Endothelial cell of umbilical vein (primary cell): ENCODE measurements at regions not wholly inside any gene's neighbourhood (a gene's known extent, or its start where the extent isn't known, plus 50 kb on each side); places are given as distances from the start of the nearest gene placed in this dataset.

Experiments
- BruUV-seq: library from RNA; stranded (reverse); fragments of 400-500 nt; replicated peaks from 2 replicates; lab custom pipeline; 2021; lab: Mats Ljungman, UMichigan
- CTCF ChIA-PET: fragments of 300-600, 350-600 bp; sonication (Branson Sonifier 250); formaldehyde crosslinking; loops from one replicate; lab custom pipeline; 2021; ENCODE audit warnings: antibody characterized with exemption, inconsistent platforms; lab: Charles Lee
- POLR2A ChIA-PET: fragments of 300-600, 350-600 bp; sonication (Branson Sonifier 250); formaldehyde crosslinking; loops from one replicate; lab custom pipeline; 2021; ENCODE audit warnings: antibody characterized with exemption, inconsistent platforms; lab: Charles Lee
- DNase-seq: peaks from one replicate; pipeline ENCODE4 v3.0.0-alpha.2; 2011; ENCODE audit warnings: low read depth, low spot score
- FAIRE-seq: peaks from 2 replicates; lab custom pipeline; 2011; peaks lifted over from hg19 to GRCh38; lab: Jason Lieb, UNC
- H2AFZ ChIP-seq: 2 replicates; pipeline ENCODE4 v1.6.0; 2012; ENCODE audit warnings: low read depth, low read length, control low read depth, inconsistent platforms
- H3K27ac ChIP-seq: 2 replicates; pipeline ENCODE4 v1.5.1; 2011; ENCODE audit warnings: low read depth, mild to moderate bottlenecking, control low read depth, low read length, moderate library complexity; ENCODE audit not compliant: insufficient read depth
- H3K27me3 ChIP-seq, 2 experiments: 2 replicates each; pipeline versions ENCODE4 v1.6.0 to v1.6.1; 2011; ENCODE audit warnings: low read length in 2 of 2, mixed read lengths in 1 of 2; ENCODE audit not compliant: control insufficient read depth in 2 of 2, insufficient read depth in 2 of 2
- H3K36me3 ChIP-seq, 2 experiments: 2 replicates in 1 of 2; 3 replicates in 1 of 2; pipeline ENCODE4 v1.5.1; 2011; ENCODE audit warnings: low read length in 2 of 2, mild to moderate bottlenecking in 1 of 2, moderate library complexity in 1 of 2; ENCODE audit not compliant: control insufficient read depth in 2 of 2, insufficient read depth in 2 of 2; ENCODE audit errors: extremely low read depth in 1 of 2
- H3K4me1 ChIP-seq: 3 replicates; pipeline ENCODE4 v1.5.1; 2011; ENCODE audit warnings: mild to moderate bottlenecking, low read length; ENCODE audit not compliant: control insufficient read depth, insufficient read depth; ENCODE audit errors: extremely low read depth
- H3K4me2 ChIP-seq: 2 replicates; pipeline ENCODE4 v1.6.1; 2011; ENCODE audit warnings: low read length, control low read depth, mixed read lengths; ENCODE audit not compliant: insufficient read depth
- H3K4me3 ChIP-seq, 3 experiments: fragments of 200-600 bp in 1 of 3; sonication (generic), shearing (Covaris generic) in 1 of 3; replicated peaks in 1 of 3; 2 replicates each; pipeline ENCODE4 v1.5.1; 2011 to 2016; ENCODE audit warnings: control low read depth in 3 of 3, low read length in 3 of 3, mild to moderate bottlenecking in 2 of 3, inconsistent platforms in 1 of 3, low read depth in 1 of 3, moderate library complexity in 1 of 3; ENCODE audit not compliant: insufficient read depth in 1 of 3
- H3K79me2 ChIP-seq: 2 replicates; pipeline ENCODE4 v1.6.0; 2012; ENCODE audit warnings: low read length, inconsistent platforms; ENCODE audit not compliant: control insufficient read depth, insufficient read depth
- H3K9ac ChIP-seq: replicated peaks from 2 replicates; pipeline ENCODE3; 2011; ENCODE audit warnings: low read length, control low read depth; ENCODE audit not compliant: insufficient read depth; ENCODE audit errors: extremely low read depth
- H3K9me1 ChIP-seq: replicated peaks from 3 replicates; pipeline ENCODE4 v1.6.0; 2011; ENCODE audit warnings: mild to moderate bottlenecking, low read length; ENCODE audit not compliant: control insufficient read depth, insufficient read depth; ENCODE audit errors: extremely low read depth
- H3K9me3 ChIP-seq: replicated peaks from 2 replicates; pipeline ENCODE4 v1.5.1; 2012; ENCODE audit warnings: low read length, inconsistent platforms; ENCODE audit not compliant: control insufficient read depth, insufficient read depth
- H4K20me1 ChIP-seq: replicated peaks from 2 replicates; pipeline ENCODE3; 2011; ENCODE audit warnings: mild to moderate bottlenecking, low read length; ENCODE audit not compliant: control insufficient read depth, insufficient read depth; ENCODE audit errors: extremely low read depth
- EZH2 ChIP-seq: IDR thresholded peaks from 2 replicates; pipeline ENCODE4 v1.6.1; 2012; ENCODE audit warnings: borderline replicate concordance, low read depth, mild to moderate bottlenecking, moderate library complexity, low read length, inconsistent platforms; ENCODE audit not compliant: severe bottlenecking
- FOS ChIP-seq: IDR thresholded peaks from 2 replicates; pipeline ENCODE4 v1.6.1; 2011; ENCODE audit warnings: mild to moderate bottlenecking, low read length, moderate library complexity, borderline replicate concordance; ENCODE audit not compliant: insufficient read depth
- GATA2 ChIP-seq: IDR thresholded peaks from 2 replicates; pipeline ENCODE4 v1.7.0; 2011; ENCODE audit warnings: low read depth, mild to moderate bottlenecking, moderate library complexity, mixed read lengths, low read length; ENCODE audit not compliant: insufficient read length, insufficient read depth
- JUN ChIP-seq: IDR thresholded peaks from 2 replicates; pipeline ENCODE4 v1.6.1; 2011; ENCODE audit warnings: borderline replicate concordance, low read depth; ENCODE audit not compliant: insufficient read length, insufficient read depth
- MYC ChIP-seq: IDR thresholded peaks from one replicate; pipeline ENCODE4 v1.6.1; 2011; ENCODE audit warnings: mild to moderate bottlenecking, low read depth, low read length
- POLR2A ChIP-seq: IDR thresholded peaks from 2 replicates; pipeline ENCODE4 v1.6.1; 2012; ENCODE audit warnings: low read depth, mild to moderate bottlenecking, control low read depth, low read length
- POLR2AphosphoS5 ChIP-seq: IDR thresholded peaks from 2 replicates; pipeline ENCODE4 v1.6.1; 2012; ENCODE audit warnings: low read depth, mild to moderate bottlenecking, control low read depth, low read length, moderate library complexity; ENCODE audit not compliant: insufficient read depth
- dilution Hi-C: fragments of 300-500 bp; cut with MboI; formaldehyde crosslinking; loops from one replicate; pipeline ENCODE4 v1.15.0; 2019; ENCODE audit warnings: low sequenced_read_pairs; ENCODE audit not compliant: extremely low pct_ligation_motif_present
- intact Hi-C: fragments of 100-400 bp; cut with micrococcal nuclease; formaldehyde crosslinking; loops from one replicate; pipeline ENCODE4 v1.10.0; 2022
- TF ChIP-seq, protein P1 (sequence below): IDR thresholded peaks from 2 replicates; pipeline ENCODE4 v1.6.1; 2011; ENCODE audit not compliant: insufficient read depth, insufficient read length
- TF ChIP-seq, protein P2 (sequence below), 2 donors: IDR thresholded peaks; 1 replicate in 1 of 2; 2 replicates in 1 of 2; pipeline ENCODE4 v1.5.1; 2011; ENCODE audit warnings: low read length in 2 of 2, mild to moderate bottlenecking in 2 of 2, moderate library complexity in 2 of 2, control low read depth in 1 of 2, inconsistent platforms in 1 of 2, low read depth in 1 of 2; ENCODE audit not compliant: insufficient read depth in 1 of 2; ENCODE audit errors: extremely low read depth in 1 of 2

DNA sequence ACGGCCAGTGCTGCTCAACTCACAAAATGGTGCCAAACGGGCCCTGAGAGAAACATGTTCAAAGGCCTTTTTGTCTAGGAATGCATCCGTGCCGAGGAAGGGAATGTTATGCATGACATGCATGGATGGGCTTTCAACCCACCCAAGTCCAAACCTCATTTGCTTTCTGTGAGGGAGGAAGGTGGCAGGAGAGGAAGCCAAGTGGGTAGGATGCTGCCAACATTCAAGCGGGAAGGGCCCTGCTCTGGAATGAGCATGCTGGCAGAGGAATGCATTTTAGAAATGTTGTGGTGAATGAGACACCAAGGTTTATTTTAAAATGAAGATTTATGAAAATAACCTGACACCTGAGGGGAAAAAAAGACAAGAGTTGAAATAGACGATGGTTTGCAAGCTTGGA, 479.1 kb downstream of the CCDC171 start:
- H3K9ac ChIP-seq = no peak overlapping the region
- no peaks in the 10 kb centered on the region for H3K9me3 ChIP-seq
- no TSS peak for BruUV-seq
- H3K9me1 ChIP-seq = no peaks in the 10 kb centered on the region
- H4K20me1 ChIP-seq = no peaks in the 10 kb centered on the region
- DNase-seq (no peak), FAIRE-seq (no peak)
- ChIA-PET CTCF (interaction anchor here (1.2 kb wide), 1 partner anchor 102 kb away, joined by 6 read pairs; no protein-coding TSS in a partner anchor), POLR2A (no interaction called here)
- intact Hi-C loops (no loop called here), dilution Hi-C loops (no loop called here)
- H3K4me2 ChIP-seq = no peak overlapping the region
- H3K36me3 ChIP-seq = no peaks in the 10 kb centered on the region
- no peak for TF ChIP-seq MYC
- TF ChIP-seq EZH2 = no peak
- TF ChIP-seq GATA2 = no peak
- TF ChIP-seq FOS = no peak
- no peak for TF ChIP-seq POLR2AphosphoS5
- TF ChIP-seq JUN = no peak
- TF ChIP-seq POLR2A = no peak
- TF ChIP-seq, protein P1, sequence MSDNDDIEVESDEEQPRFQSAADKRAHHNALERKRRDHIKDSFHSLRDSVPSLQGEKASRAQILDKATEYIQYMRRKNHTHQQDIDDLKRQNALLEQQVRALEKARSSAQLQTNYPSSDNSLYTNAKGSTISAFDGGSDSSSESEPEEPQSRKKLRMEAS = no peak
- TF ChIP-seq, protein P2, sequence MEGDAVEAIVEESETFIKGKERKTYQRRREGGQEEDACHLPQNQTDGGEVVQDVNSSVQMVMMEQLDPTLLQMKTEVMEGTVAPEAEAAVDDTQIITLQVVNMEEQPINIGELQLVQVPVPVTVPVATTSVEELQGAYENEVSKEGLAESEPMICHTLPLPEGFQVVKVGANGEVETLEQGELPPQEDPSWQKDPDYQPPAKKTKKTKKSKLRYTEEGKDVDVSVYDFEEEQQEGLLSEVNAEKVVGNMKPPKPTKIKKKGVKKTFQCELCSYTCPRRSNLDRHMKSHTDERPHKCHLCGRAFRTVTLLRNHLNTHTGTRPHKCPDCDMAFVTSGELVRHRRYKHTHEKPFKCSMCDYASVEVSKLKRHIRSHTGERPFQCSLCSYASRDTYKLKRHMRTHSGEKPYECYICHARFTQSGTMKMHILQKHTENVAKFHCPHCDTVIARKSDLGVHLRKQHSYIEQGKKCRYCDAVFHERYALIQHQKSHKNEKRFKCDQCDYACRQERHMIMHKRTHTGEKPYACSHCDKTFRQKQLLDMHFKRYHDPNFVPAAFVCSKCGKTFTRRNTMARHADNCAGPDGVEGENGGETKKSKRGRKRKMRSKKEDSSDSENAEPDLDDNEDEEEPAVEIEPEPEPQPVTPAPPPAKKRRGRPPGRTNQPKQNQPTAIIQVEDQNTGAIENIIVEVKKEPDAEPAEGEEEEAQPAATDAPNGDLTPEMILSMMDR (IDR thresholded peaks at IDR 0.05; ENCODE audit: extremely low read depth in 1 of 2, insufficient read depth in 1 of 2, low read depth in 1 of 2, low read length in 2 of 2) = no peak
- no peaks in the 10 kb centered on the region for H3K79me2 ChIP-seq
- H2AFZ ChIP-seq = no peak overlapping the region
- peaks cover 3% of the 10 kb centered on the region for H3K4me1 ChIP-seq
- no peak overlapping the region for H3K4me3 ChIP-seq
- peaks cover 0 to 4% of the 10 kb centered on the region in 2 experiments for H3K27me3 ChIP-seq
- H3K27ac ChIP-seq = no peak overlapping the region
